ENCODE measurements at regions not wholly inside any gene's neighbourhood (a gene's known extent, or its start where the extent isn't known, plus 50 kb on each side); places are given as distances from the start of the nearest gene placed in this dataset.

GRCh38 chr2:19120181-19120580 lies 238.2 kb downstream of the OSR1 start:
- H3K36me3 ChIP-seq = no peaks in the 10 kb centered on the region
- ATAC-seq (no peak), DNase-seq (no peak)
- H3K9me3 ChIP-seq = no peaks in the 10 kb centered on the region
- intact Hi-C loops (cut with DNase I; ENCODE audit: low total_unique reads) = no loop called here
- no peaks in the 10 kb centered on the region for H3K4me1 ChIP-seq
- H3K4me3 ChIP-seq = no peak overlapping the region
- H3K27ac ChIP-seq = no peak overlapping the region
- in situ Hi-C loops (cut with MboI; ENCODE audit: low sequenced_read_pairs in 4 of 4) = no loop called here
- H3K27me3 ChIP-seq = no peaks in the 10 kb centered on the region
- TF ChIP-seq POLR2A (IDR thresholded peaks at IDR 0.05) (no peak), CTCF (IDR thresholded peaks at IDR 0.05 in 4 of 5, conservative IDR thresholded peaks at IDR 0.05 in 1 of 5) (no peak)

GRCh38 chr2:19119326-19120001 lies 239.0 kb downstream of the OSR1 start:
- Histone ChIP-seq H3K9me3 (no peaks in the 10 kb centered on the region), H3K36me3 (no peaks in the 10 kb centered on the region), H3K27ac (no peak overlapping the region), H3K4me3 (no peak overlapping the region), H3K4me1 (no peaks in the 10 kb centered on the region), H3K27me3 (no peaks in the 10 kb centered on the region)
- TF ChIP-seq POLR2A (IDR thresholded peaks at IDR 0.05) = no peak
- no peak for TF ChIP-seq CTCF (IDR thresholded peaks at IDR 0.05 in 4 of 5, conservative IDR thresholded peaks at IDR 0.05 in 1 of 5)
- no peak for ATAC-seq
- in situ Hi-C loops (cut with MboI; ENCODE audit: low sequenced_read_pairs in 4 of 4) = no loop called here
- intact Hi-C loops (cut with DNase I; ENCODE audit: low total_unique reads) = no loop called here
- DNase-seq = no peak

- in situ Hi-C loops (cut with MboI; ENCODE audit: low sequenced_read_pairs in 4 of 4) = no loop called here
- no peaks in the 10 kb centered on the region for H3K4me1 ChIP-seq
- no peak overlapping the region for H3K27ac ChIP-seq
- DNase-seq = no peak
- no peaks in the 10 kb centered on the region for H3K36me3 ChIP-seq
- no peaks in the 10 kb centered on the region for H3K9me3 ChIP-seq
- ATAC-seq = no peak
- H3K27me3 ChIP-seq = no peaks in the 10 kb centered on the region
- H3K4me3 ChIP-seq = no peak overlapping the region
- TF ChIP-seq POLR2A (IDR thresholded peaks at IDR 0.05) (no peak), CTCF (IDR thresholded peaks at IDR 0.05 in 4 of 5, conservative IDR thresholded peaks at IDR 0.05 in 1 of 5) (no peak)
- intact Hi-C loops (cut with DNase I; ENCODE audit: low total_unique reads) = no loop called here
These were observed 241.5 kb downstream of the OSR1 start for GRCh38 chr2:19116918-19117317.

GRCh38 chr2:19114754-19115231 lies 243.6 kb downstream of the OSR1 start:
- Histone ChIP-seq H3K4me1 (peaks cover 0 to 1% of the 10 kb centered on the region in 2 donors), H3K4me3 (no peak overlapping the region), H3K36me3 (no peaks in the 10 kb centered on the region), H3K27me3 (no peaks in the 10 kb centered on the region), H3K9me3 (no peaks in the 10 kb centered on the region), H3K27ac (no peak overlapping the region)
- in situ Hi-C loops (cut with MboI; ENCODE audit: low sequenced_read_pairs in 4 of 4) = no loop called here
- ATAC-seq (no peak), DNase-seq (no peak)
- intact Hi-C loops (cut with DNase I; ENCODE audit: low total_unique reads) = no loop called here
- no peak for TF ChIP-seq POLR2A (IDR thresholded peaks at IDR 0.05)

- Histone ChIP-seq H3K4me1 (peaks cover 0 to 4% of the 10 kb centered on the region in 2 donors), H3K36me3 (no peaks in the 10 kb centered on the region), H3K9me3 (no peaks in the 10 kb centered on the region), H3K4me3 (no peak overlapping the region), H3K27me3 (no peaks in the 10 kb centered on the region), H3K27ac (no peak overlapping the region)
- intact Hi-C loops (cut with DNase I; ENCODE audit: low total_unique reads) = no loop called here
- in situ Hi-C loops (cut with MboI; ENCODE audit: low sequenced_read_pairs in 4 of 4) = no loop called here
- ATAC-seq (no peak), DNase-seq (no peak)
- TF ChIP-seq POLR2A (IDR thresholded peaks at IDR 0.05) (no peak), CTCF (IDR thresholded peaks at IDR 0.05 in 4 of 5, conservative IDR thresholded peaks at IDR 0.05 in 1 of 5) (no peak)
These were observed 244.3 kb downstream of the OSR1 start for GRCh38 chr2:19114126-19114525.
